Liver (tissue), 8 donors: ENCODE measurements at regions not wholly inside any gene's neighbourhood (a gene's known extent, or its start where the extent isn't known, plus 50 kb on each side); places are given as distances from the start of the nearest gene placed in this dataset.

ENCODE experiments used
- DNase-seq: peaks from one replicate; pipeline ENCODE4 v3.0.0-alpha.2; 2017; ENCODE audit warnings: low spot score
- H3K27ac ChIP-seq, 2 donors: one replicate each; pipeline ENCODE4 v1.7.0; 2013; ENCODE audit warnings: inconsistent platforms in 2 of 2, low read length in 2 of 2, control low read depth in 1 of 2, low read depth in 1 of 2, mild to moderate bottlenecking in 1 of 2
- H3K27me3 ChIP-seq, 4 donors: one replicate each; pipeline versions ENCODE4 v1.6.1 to v1.7.0; 2013; ENCODE audit warnings: low read length in 3 of 4, inconsistent platforms in 1 of 4, mild to moderate bottlenecking in 1 of 4, moderate library complexity in 1 of 4; ENCODE audit not compliant: control insufficient read depth in 4 of 4, insufficient read depth in 4 of 4
- H3K36me3 ChIP-seq, 4 donors: one replicate each; pipeline versions ENCODE4 v1.6.1 to v1.7.0; 2013; ENCODE audit warnings: low read length in 3 of 4, mild to moderate bottlenecking in 3 of 4, low read depth in 1 of 4, moderate library complexity in 1 of 4; ENCODE audit not compliant: control insufficient read depth in 4 of 4, insufficient read depth in 3 of 4
- H3K4me1 ChIP-seq, 4 donors: one replicate each; pipeline versions ENCODE4 v1.6.1 to v1.7.0; 2013; ENCODE audit warnings: low read length in 3 of 4, mild to moderate bottlenecking in 3 of 4, moderate library complexity in 1 of 4; ENCODE audit not compliant: control insufficient read depth in 4 of 4, insufficient read depth in 4 of 4
- H3K4me3 ChIP-seq, 3 donors: one replicate each; pipeline versions ENCODE4 v1.6.1 to v1.7.0; 2013; ENCODE audit warnings: low read length in 3 of 3, control low read depth in 1 of 3, low read depth in 1 of 3, mild to moderate bottlenecking in 1 of 3
- H3K9ac ChIP-seq, 2 donors: one replicate each; pipeline ENCODE4 v1.7.0; 2013; ENCODE audit warnings: low read length in 2 of 2, mild to moderate bottlenecking in 2 of 2, moderate library complexity in 2 of 2, control low read depth in 1 of 2, low read depth in 1 of 2
- H3K9me3 ChIP-seq, 4 donors: one replicate each; pipeline versions ENCODE4 v1.6.1 to v1.7.0; 2013; ENCODE audit warnings: low read length in 3 of 4; ENCODE audit not compliant: control insufficient read depth in 4 of 4
- ATF3 ChIP-seq: IDR thresholded peaks from 2 replicates; pipeline ENCODE4 v1.6.1; 2016; ENCODE audit warnings: antibody characterized with exemption
- CTCF ChIP-seq: fragments of 150-350 bp; IDR thresholded peaks from 2 replicates; pipeline ENCODE4 v1.5.1; 2017; ENCODE audit warnings: improper control_type of control experiment, low read depth, low read length; ENCODE audit not compliant: missing input control
- FOXA1 ChIP-seq: IDR thresholded peaks from 2 replicates; pipeline ENCODE4 v1.6.1; 2016; ENCODE audit warnings: antibody characterized with exemption
- FOXA2 ChIP-seq: IDR thresholded peaks from 2 replicates; pipeline ENCODE4 v1.6.1; 2016; ENCODE audit warnings: antibody characterized with exemption
- GABPA ChIP-seq, 2 donors: IDR thresholded peaks in 1 of 2; conservative IDR thresholded peaks in 1 of 2; 2 replicates each; pipeline ENCODE4 v1.6.1; 2016; ENCODE audit warnings: antibody characterized with exemption in 2 of 2, mild to moderate bottlenecking in 1 of 2, moderate library complexity in 1 of 2
- HNF4G ChIP-seq: IDR thresholded peaks from 2 replicates; pipeline ENCODE4 v1.6.1; 2016; ENCODE audit warnings: antibody characterized with exemption
- JUND ChIP-seq, 2 donors: IDR thresholded peaks; 2 replicates each; pipeline ENCODE4 v1.6.1; 2016; ENCODE audit warnings: antibody characterized with exemption in 2 of 2
- MAX ChIP-seq: IDR thresholded peaks from 2 replicates; pipeline ENCODE4 v1.6.1; 2016; ENCODE audit warnings: antibody characterized with exemption
- NR2F2 ChIP-seq: IDR thresholded peaks from 2 replicates; pipeline ENCODE4 v1.6.1; 2016; ENCODE audit warnings: antibody characterized with exemption
- RAD21 ChIP-seq, 2 donors: IDR thresholded peaks; 2 replicates each; pipeline ENCODE4 v1.6.1; 2016; ENCODE audit warnings: antibody characterized with exemption in 2 of 2, mild to moderate bottlenecking in 2 of 2
- REST ChIP-seq: IDR thresholded peaks from 2 replicates; pipeline ENCODE4 v1.6.1; 2016; ENCODE audit warnings: antibody characterized with exemption, mild to moderate bottlenecking
- RXRA ChIP-seq, 2 donors: IDR thresholded peaks; 2 replicates each; pipeline ENCODE4 v1.6.1; 2017 to 2018; ENCODE audit warnings: antibody characterized with exemption in 2 of 2, mild to moderate bottlenecking in 1 of 2
- SP1 ChIP-seq: IDR thresholded peaks from 2 replicates; pipeline ENCODE4 v1.6.1; 2018; ENCODE audit warnings: antibody characterized with exemption, mild to moderate bottlenecking
- ZBTB33 ChIP-seq: IDR thresholded peaks from 2 replicates; pipeline ENCODE4 v1.6.1; 2016; ENCODE audit warnings: antibody characterized with exemption
- WGBS: extraction: QIAGEN DNeasy Blood & Tissue Kit; methylation state at CpG from one replicate; pipeline ENCODE4 v1.1.7; 2013; 5-methylcytosine and 5-hydroxymethylcytosine counted together
- donor health status: healthy.
- donor health status: healthy.
- donor health status: healthy.
- donor health status: healthy.
- donor health status: healthy.

GRCh38 chr2:51844596-51844995 lies 812.7 kb upstream of the NRXN1 start:
- DNase-seq = no peak
- H3K9ac ChIP-seq = no peak overlapping the region
- TF ChIP-seq ATF3 (no peak), RXRA (IDR thresholded peaks at IDR 0.05) (no peak), HNF4G (no peak), FOXA1 (no peak), RAD21 (IDR thresholded peaks at IDR 0.05) (no peak), FOXA2 (no peak), GABPA (IDR thresholded peaks at IDR 0.05 in 1 of 2, conservative IDR thresholded peaks at IDR 0.05 in 1 of 2) (no peak), SP1 (no peak), MAX (no peak), ZBTB33 (no peak), NR2F2 (no peak), REST (no peak), JUND (IDR thresholded peaks at IDR 0.05) (no peak), CTCF (no peak)
- no peaks in the 10 kb centered on the region for H3K36me3 ChIP-seq
- no peaks in the 10 kb centered on the region for H3K27me3 ChIP-seq
- no peaks in the 10 kb centered on the region for H3K4me1 ChIP-seq
- no peak overlapping the region for H3K27ac ChIP-seq
- H3K4me3 ChIP-seq = no peak overlapping the region
- H3K9me3 ChIP-seq = peaks cover 0 to 2% (median 0%) of the 10 kb centered on the region in 4 donors
- 72% methylated on average over 3 of the region's 3 CpGs for WGBS

GRCh38 chr2:51829477-51829876 lies 797.5 kb upstream of the NRXN1 start:
- Histone ChIP-seq H3K36me3 (no peaks in the 10 kb centered on the region), H3K4me3 (no peak overlapping the region), H3K27me3 (no peaks in the 10 kb centered on the region), H3K9me3 (no peaks in the 10 kb centered on the region), H3K4me1 (no peaks in the 10 kb centered on the region), H3K27ac (no peak overlapping the region), H3K9ac (no peak overlapping the region)
- no peak for TF ChIP-seq CTCF
- DNase-seq = no peak
